AG09309 (cell line): ENCODE measurements at regions not wholly inside any gene's neighbourhood (a gene's known extent, or its start where the extent isn't known, plus 50 kb on each side); places are given as distances from the start of the nearest gene placed in this dataset.

Experiments
- DNase-seq: peaks from one replicate; pipeline ENCODE4 v3.0.0-alpha.2; 2010; ENCODE audit warnings: low read depth
- H3K4me3 ChIP-seq: 2 replicates; pipeline ENCODE4 v1.5.1; 2011; ENCODE audit warnings: mild to moderate bottlenecking, low read depth, low read length, moderate library complexity; ENCODE audit not compliant: control insufficient read depth
- TF ChIP-seq, protein P1 (sequence below): IDR thresholded peaks from 2 replicates; pipeline ENCODE4 v1.5.1; 2011; ENCODE audit warnings: mild to moderate bottlenecking, low read depth, low read length, inconsistent platforms; ENCODE audit not compliant: insufficient read depth, control insufficient read depth; ENCODE audit errors: missing control alignments

DNA sequence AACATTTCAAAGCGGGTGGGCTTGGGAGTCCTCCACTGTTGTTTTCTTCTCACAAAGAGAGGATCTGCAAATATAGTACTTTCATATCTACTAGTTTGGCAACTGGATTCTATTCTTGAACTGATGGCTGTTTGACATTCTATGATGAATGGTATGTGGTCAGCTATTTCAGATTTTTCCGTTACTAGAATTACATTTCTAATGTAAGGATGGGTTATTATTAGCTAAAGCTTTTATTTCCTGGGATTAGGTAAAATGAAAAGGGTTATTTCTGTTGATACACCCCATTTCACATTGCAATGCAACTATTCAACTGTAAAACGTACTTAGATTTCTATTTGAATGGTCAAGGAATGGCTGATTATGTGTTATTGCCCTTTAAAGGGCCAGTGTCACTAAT, 629.7 kb downstream of the DACH1 start:
- no peak overlapping the region for H3K4me3 ChIP-seq
- no peak for DNase-seq
- TF ChIP-seq, protein P1, sequence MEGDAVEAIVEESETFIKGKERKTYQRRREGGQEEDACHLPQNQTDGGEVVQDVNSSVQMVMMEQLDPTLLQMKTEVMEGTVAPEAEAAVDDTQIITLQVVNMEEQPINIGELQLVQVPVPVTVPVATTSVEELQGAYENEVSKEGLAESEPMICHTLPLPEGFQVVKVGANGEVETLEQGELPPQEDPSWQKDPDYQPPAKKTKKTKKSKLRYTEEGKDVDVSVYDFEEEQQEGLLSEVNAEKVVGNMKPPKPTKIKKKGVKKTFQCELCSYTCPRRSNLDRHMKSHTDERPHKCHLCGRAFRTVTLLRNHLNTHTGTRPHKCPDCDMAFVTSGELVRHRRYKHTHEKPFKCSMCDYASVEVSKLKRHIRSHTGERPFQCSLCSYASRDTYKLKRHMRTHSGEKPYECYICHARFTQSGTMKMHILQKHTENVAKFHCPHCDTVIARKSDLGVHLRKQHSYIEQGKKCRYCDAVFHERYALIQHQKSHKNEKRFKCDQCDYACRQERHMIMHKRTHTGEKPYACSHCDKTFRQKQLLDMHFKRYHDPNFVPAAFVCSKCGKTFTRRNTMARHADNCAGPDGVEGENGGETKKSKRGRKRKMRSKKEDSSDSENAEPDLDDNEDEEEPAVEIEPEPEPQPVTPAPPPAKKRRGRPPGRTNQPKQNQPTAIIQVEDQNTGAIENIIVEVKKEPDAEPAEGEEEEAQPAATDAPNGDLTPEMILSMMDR = no peak

GRCh38 chr13:71219698-71220415, 647.1 kb downstream of the DACH1 start:
- no peak overlapping the region for H3K4me3 ChIP-seq
- DNase-seq = no peak
- TF ChIP-seq, protein P1 = no peak

- TF ChIP-seq, protein P1 = no peak
- no peak for DNase-seq
- no peak overlapping the region for H3K4me3 ChIP-seq
Observed at GRCh38 chr13:71218960-71219359, 648.0 kb downstream of the DACH1 start.

DNA sequence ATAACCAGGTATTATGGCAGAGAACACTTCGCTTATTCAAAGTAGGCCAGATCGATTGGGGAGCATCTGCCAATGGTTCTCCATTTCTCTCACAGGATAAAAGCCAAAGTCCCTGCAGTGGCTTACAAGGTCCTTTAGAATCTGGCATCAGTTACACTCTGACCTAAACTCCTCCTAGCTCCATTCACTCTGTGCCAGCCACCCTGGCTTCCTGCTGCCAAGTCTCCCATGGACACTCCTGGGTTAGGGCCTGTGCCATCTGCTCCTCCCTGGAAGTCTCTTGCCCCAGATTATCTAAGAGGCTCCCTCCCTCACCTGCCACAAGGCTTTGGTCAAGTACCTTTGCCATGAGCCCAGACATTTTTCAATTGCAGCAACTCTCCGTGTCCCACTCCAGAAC, 649.2 kb downstream of the DACH1 start:
- H3K4me3 ChIP-seq = no peak overlapping the region
- DNase-seq = no peak
- TF ChIP-seq, protein P1 = no peak

DNA sequence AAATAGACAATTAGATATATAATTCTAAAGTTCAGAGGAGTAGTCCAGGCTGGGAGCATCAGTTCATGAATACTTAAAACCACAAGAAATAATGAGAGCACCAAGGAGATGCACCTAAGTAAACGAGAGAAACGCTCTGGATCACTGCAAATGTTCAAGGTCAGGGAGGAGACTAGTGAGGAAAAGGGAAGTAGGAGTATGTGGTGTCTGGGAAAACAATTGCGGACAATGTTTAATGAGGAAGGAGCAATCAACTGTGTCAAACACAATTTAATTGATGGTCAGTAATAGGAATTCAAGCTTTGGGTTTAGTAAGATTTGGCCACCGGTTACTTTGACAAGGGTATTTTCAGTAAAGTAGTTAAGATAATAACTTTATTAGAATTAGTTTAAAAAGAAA, 652.2 kb downstream of the DACH1 start:
- H3K4me3 ChIP-seq = no peak overlapping the region
- TF ChIP-seq, protein P1 = no peak
- no peak for DNase-seq

DNA sequence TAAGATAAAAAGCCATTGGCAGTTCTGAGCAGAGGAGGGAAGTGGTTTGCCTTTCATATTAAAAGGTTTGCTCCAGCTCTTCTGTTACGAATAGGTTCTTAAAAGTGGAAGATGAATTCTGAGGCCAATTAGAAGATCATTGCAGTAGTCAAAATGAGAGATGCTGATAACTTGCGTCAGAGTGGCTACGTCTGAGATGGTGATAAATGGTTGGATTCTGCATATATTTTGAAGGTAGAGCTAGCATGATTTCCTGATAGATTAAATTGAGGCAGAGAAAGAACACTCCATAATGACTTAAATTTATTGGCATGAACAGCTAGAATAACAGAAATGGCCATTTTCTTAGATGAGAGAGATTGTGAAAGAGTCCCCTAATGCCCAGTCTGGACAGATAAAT, 652.6 kb downstream of the DACH1 start:
- no peak overlapping the region for H3K4me3 ChIP-seq

More for the DNA sequence above, 652.6 kb downstream of the DACH1 start:
- TF ChIP-seq, protein P1 = no peak
- DNase-seq = no peak
